ENCODE measurements at regions not wholly inside any gene's neighbourhood (a gene's known extent, or its start where the extent isn't known, plus 50 kb on each side); places are given as distances from the start of the nearest gene placed in this dataset.

DNA sequence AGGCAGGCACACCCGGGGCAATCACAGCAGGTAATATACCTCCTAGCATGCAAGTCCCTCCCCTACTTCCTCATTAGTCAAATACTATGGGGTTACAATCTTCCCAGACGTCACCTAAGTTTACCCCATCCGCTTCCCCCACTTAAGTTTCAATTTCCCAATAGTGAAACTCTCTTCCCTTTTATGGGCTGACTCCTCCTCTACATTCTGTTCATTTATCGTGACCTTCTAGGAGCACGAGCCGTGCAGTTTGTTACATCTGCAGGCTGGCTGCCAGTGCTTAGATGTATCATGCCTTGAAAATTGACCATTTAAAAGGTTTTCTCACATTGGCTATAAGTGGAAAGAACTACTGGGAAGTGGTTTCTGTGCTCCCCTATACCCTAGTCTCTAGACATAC, 1357.8 kb upstream of the CRIM1 start:
- H3K27me3 ChIP-seq (ENCODE audit: insufficient read depth, low read depth), result no peaks in the 10 kb centered on the region
- H3K36me3 ChIP-seq (ENCODE audit: low read depth), result no peaks in the 10 kb centered on the region
- POLR2A ChIA-PET (ENCODE audit: unreplicated experiment), result no interaction called here
- no peaks in the 10 kb centered on the region for H4K20me1 ChIP-seq (ENCODE audit: insufficient read depth)
- H3K9me3 ChIP-seq (ENCODE audit: insufficient read depth, low read depth), result no peaks in the 10 kb centered on the region; the same call in 1 of the 2 replicates
- no peaks in the 10 kb centered on the region for H3K79me2 ChIP-seq (ENCODE audit: low read depth)
- no peak for TF ChIP-seq EZH2 (IDR thresholded peaks at IDR 0.05; ENCODE audit: low read depth)
- TF ChIP-seq, protein P1, sequence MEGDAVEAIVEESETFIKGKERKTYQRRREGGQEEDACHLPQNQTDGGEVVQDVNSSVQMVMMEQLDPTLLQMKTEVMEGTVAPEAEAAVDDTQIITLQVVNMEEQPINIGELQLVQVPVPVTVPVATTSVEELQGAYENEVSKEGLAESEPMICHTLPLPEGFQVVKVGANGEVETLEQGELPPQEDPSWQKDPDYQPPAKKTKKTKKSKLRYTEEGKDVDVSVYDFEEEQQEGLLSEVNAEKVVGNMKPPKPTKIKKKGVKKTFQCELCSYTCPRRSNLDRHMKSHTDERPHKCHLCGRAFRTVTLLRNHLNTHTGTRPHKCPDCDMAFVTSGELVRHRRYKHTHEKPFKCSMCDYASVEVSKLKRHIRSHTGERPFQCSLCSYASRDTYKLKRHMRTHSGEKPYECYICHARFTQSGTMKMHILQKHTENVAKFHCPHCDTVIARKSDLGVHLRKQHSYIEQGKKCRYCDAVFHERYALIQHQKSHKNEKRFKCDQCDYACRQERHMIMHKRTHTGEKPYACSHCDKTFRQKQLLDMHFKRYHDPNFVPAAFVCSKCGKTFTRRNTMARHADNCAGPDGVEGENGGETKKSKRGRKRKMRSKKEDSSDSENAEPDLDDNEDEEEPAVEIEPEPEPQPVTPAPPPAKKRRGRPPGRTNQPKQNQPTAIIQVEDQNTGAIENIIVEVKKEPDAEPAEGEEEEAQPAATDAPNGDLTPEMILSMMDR (conservative IDR thresholded peaks at IDR 0.05), result no peak
- CTCF ChIA-PET, result no interaction called here
- H3K4me3 ChIP-seq, result no peak overlapping the region
- no peaks in the 10 kb centered on the region for H3F3A ChIP-seq (ENCODE audit: insufficient read depth, low read depth)
- H3K4me1 ChIP-seq (replicated peaks; ENCODE audit: insufficient read depth), result no peaks in the 10 kb centered on the region
- no peak overlapping the region for H3K27ac ChIP-seq
- H3K4me2 ChIP-seq, result no peak overlapping the region
- no TSS peak for BruUV-seq (replicated peaks)
- no peak overlapping the region for H2AFZ ChIP-seq
- DNase-seq, result no peak
- intact Hi-C loops (cut with micrococcal nuclease; ENCODE audit: unreplicated experiment), result no loop called here
- H3K9me2 ChIP-seq (ENCODE audit: insufficient read depth), result no peaks in the 10 kb centered on the region; the same call in 1 of the 2 replicates

DNA sequence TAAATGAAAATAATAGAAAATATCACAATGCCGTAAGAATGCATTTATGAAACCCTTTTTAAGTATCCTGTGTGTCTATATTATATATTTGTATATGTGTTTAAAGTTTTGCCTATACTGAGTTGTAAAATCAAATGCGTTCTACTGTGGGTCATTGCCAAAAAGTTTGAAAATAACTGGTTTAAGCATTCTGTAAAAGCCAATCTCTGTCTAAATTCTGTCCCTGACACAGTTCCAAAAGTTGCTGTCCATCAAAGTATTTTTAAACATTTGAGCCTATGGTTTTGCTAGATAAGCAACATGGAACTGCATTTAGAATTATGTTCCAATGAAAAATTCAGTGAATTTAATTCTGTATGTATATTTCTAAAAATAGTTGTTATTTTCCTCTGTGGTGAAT, 1360.4 kb upstream of the CRIM1 start:
- Histone ChIP-seq H3K4me3 (no peak overlapping the region), H3K27me3 (ENCODE audit: insufficient read depth, low read depth) (no peaks in the 10 kb centered on the region), H3K9me2 (ENCODE audit: insufficient read depth) (no peaks in the 10 kb centered on the region; the same call in 1 of the 2 replicates), H4K20me1 (ENCODE audit: insufficient read depth) (no peaks in the 10 kb centered on the region), H3K4me2 (no peak overlapping the region), H3K79me2 (ENCODE audit: low read depth) (no peaks in the 10 kb centered on the region), H3K36me3 (ENCODE audit: low read depth) (no peaks in the 10 kb centered on the region), H3F3A (ENCODE audit: insufficient read depth, low read depth) (no peaks in the 10 kb centered on the region), H2AFZ (no peak overlapping the region), H3K4me1 (replicated peaks; ENCODE audit: insufficient read depth) (no peaks in the 10 kb centered on the region), H3K9me3 (ENCODE audit: insufficient read depth, low read depth) (no peaks in the 10 kb centered on the region; the same call in 1 of the 2 replicates), H3K27ac (no peak overlapping the region)
- ChIA-PET POLR2A (ENCODE audit: unreplicated experiment) (no interaction called here), CTCF (no interaction called here)
- intact Hi-C loops (cut with micrococcal nuclease; ENCODE audit: unreplicated experiment), result no loop called here
- no peak for TF ChIP-seq EZH2 (IDR thresholded peaks at IDR 0.05; ENCODE audit: low read depth)
- TF ChIP-seq, protein P1 (conservative IDR thresholded peaks at IDR 0.05), result no peak
- no TSS peak for BruUV-seq (replicated peaks)
- no peak for DNase-seq

DNA sequence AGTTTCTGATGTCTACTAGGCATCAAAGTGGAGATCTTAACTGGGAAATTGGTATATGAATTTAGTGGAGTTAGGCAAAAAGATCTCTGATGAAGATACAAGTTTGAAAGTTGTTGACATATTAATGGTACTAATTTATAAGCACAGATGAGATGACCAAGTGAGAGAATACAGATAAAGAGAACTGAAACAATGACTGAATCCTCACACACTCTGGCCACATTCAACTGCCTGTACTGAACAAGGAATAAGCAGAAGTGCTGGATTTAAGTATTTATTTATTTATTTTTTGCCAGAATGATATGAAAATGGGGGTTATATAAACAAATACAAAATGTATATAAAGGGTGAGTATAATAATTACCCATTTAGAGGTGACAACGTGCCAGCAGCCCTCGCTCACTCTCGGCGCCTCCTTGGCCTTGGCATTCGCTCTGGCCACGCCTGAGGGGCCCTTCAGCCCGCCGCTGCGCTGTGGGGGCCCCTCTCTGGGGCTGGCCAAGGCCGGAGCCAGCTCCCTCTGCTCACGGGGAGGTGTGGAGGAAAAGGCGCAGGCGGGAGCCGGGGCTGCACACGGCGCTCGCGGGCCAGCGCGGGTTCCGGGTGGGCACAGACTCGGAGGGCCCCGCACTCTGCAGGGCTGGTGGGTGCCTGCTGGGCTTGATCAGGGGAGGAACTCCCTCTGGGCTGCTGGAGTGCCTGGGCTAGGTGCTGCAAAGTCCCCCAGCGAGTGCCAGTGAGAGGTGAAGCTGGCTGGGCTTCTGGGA, 1363.9 kb upstream of the CRIM1 start:
- Histone ChIP-seq H3K9me2 (ENCODE audit: insufficient read depth) (no peaks in the 10 kb centered on the region; the same call in 1 of the 2 replicates), H4K20me1 (ENCODE audit: insufficient read depth) (no peaks in the 10 kb centered on the region), H3K4me3 (no peak overlapping the region), H2AFZ (no peak overlapping the region), H3K9me3 (ENCODE audit: insufficient read depth, low read depth) (no peaks in the 10 kb centered on the region; the same call in 1 of the 2 replicates), H3K27me3 (ENCODE audit: insufficient read depth, low read depth) (no peaks in the 10 kb centered on the region), H3F3A (ENCODE audit: insufficient read depth, low read depth) (no peaks in the 10 kb centered on the region), H3K27ac (no peak overlapping the region), H3K36me3 (ENCODE audit: low read depth) (no peaks in the 10 kb centered on the region), H3K4me2 (no peak overlapping the region), H3K4me1 (replicated peaks; ENCODE audit: insufficient read depth) (no peaks in the 10 kb centered on the region), H3K79me2 (ENCODE audit: low read depth) (no peaks in the 10 kb centered on the region)
- TF ChIP-seq, protein P1 (conservative IDR thresholded peaks at IDR 0.05), result no peak
- no peak for TF ChIP-seq EZH2 (IDR thresholded peaks at IDR 0.05; ENCODE audit: low read depth)
- BruUV-seq (replicated peaks), result no TSS peak
- no peak for DNase-seq
- intact Hi-C loops (cut with micrococcal nuclease; ENCODE audit: unreplicated experiment), result no loop called here
- ChIA-PET POLR2A (ENCODE audit: unreplicated experiment) (no interaction called here), CTCF (no interaction called here)

Data from PC-9 (cell line).